Right lobe of liver (tissue), 4 donors: ENCODE measurements at regions not wholly inside any gene's neighbourhood (a gene's known extent, or its start where the extent isn't known, plus 50 kb on each side); places are given as distances from the start of the nearest gene placed in this dataset.

Source experiments
- CTCF ChIP-seq, 4 donors: fragments of 200-600 bp in 3 of 4; fragments of 450-650 bp in 1 of 4; IDR thresholded peaks; one replicate each; pipeline versions ENCODE4 v1.5.1 to v1.8.0; 2016 to 2022; ENCODE audit warnings: antibody characterized with exemption in 4 of 4, mild to moderate bottlenecking in 2 of 4
- POLR2A ChIP-seq: fragments of 450-650 bp; IDR thresholded peaks from one replicate; pipeline ENCODE4 v1.6.1; 2017; ENCODE audit warnings: antibody characterized with exemption, mild to moderate bottlenecking
- donor health status: DM: no; HTN: no; CAD: no.
- donor health status: DM: no; HTN: no; CAD: no.
- donor health status: DM: no; HTN: yes; CAD: no.

DNA sequence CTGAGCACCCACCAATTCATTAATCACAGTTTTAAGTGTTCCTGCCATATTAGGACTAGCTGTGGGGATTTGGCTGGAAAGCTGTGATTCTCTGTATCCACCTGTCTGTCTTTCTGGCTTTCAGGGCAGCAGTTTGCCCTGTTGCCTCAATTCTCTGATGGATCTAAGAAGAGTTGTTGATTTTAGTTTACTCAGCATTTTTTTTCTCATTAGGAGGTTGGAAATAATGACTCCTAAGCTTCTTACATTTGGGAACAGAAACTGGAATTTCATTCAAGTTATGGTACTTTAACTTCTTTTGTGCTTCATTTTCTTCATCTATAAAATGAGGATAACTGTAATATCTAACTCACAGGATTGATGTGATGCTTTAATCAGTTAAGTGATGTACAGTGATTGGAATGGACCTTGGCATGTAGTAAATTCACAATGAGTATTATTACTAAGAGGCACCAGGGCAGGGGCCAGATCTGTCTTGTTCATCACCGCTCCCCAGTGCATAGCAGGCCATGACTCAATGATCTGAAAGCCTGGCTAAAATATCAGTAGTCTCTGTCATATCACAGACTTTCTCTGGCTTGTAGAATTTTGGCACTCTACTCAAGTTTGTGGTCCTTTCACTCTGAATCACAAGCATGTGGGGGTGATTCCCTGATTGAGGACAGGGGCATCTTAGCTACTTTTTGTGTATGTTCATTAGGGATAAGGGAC, 51.4 kb upstream of the GREM2 start:
- no peak for TF ChIP-seq CTCF (IDR thresholded peaks at IDR 0.05)
- TF ChIP-seq POLR2A: no peak
